MV-4-11 (cell line): ENCODE measurements at regions not wholly inside any gene's neighbourhood (a gene's known extent, or its start where the extent isn't known, plus 50 kb on each side); places are given as distances from the start of the nearest gene placed in this dataset.

Experiments
- DNase-seq: peaks from one replicate; lab custom pipeline; 2025; lab: John Stamatoyannopoulos, UW

GRCh38 chr1:14190508-14190907, 408.0 kb upstream of the KAZN start:
- DNase-seq = no peak

DNA sequence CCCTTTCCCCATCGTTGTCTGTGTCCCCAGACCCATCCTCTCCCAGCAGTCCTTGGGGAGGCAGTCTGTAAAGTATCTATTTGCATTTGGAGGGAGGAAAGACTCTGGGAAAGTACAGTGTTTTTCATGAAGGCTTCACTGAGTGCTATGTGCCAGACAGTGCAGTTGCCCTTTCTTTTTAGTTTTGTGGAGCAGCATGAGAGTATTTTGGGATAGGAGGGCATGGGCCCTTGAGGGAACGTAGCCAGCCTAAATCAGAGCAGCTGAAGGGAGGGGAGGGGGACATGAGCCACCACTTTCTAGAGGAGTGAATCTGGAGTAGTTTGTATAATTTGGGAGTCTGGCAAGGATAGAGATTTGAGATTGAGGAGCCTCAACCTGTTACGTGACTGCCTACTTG, 404.0 kb upstream of the KAZN start:
- DNase-seq = no peak

GRCh38 chr1:14205066-14205465, 393.4 kb upstream of the KAZN start:
- no peak for DNase-seq

DNA sequence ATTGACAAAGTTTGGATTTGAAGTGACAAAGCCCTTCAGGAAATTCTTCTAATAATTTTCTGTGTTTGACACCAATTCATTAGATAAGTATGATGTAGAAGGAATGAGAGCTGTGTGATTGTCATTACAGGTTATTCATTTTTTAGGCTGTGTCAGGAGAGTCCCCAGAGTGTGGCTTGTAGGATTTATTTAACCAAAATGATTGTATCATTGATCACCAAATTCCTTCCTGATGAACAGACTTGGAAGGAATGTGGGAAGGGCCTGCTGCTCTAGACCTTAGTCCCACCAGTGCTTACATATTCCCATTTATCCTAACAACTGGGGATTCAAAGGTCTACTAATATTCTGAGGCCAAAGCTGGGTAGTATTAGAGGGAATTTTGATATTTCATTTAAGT, 383.3 kb upstream of the KAZN start:
- DNase-seq = no peak

GRCh38 chr1:14217384-14217783, 381.1 kb upstream of the KAZN start:
- no peak for DNase-seq

DNA sequence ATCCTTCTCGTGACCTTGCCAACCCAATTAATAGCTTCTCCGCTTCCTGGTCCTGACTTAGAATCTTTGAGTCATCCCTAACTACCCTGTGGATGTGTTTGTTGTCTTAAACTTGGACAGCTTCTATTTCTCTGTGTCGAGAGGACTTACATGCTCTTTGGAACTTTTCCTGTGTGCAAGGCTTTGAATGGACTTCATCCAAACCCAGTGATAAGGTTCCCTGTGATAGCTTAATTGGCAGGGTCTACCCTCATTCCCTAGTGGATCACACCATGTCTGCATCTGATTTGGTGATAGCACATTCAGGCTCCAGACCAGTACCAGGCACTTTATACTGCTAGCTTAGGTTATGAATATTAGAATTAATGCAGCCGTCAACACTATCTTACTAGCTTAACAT, 378.2 kb upstream of the KAZN start:
- DNase-seq = no peak

- peak; percentile 7 for DNase-seq
Measured at GRCh38 chr1:14220811-14221210, 377.7 kb upstream of the KAZN start.

DNA sequence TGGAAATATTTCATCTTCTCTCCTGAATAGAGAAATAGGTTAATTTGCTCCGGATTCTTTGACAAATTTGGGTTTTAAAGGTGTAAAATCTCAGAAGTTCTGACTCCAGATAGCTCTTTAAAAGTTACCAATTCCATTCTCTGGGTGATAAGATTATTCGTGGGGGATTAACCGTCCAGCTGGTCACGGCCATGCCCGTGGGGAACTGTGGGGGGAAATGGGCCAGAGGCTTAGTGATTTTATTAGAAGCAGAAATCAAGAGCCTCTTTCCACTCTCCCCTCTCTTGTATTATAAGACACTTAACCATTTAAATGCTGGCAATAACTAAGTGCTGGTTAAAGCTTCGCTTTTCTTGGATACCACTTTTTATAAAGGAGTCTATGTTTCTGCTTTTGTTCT, 376.4 kb upstream of the KAZN start:
- DNase-seq = no peak

- DNase-seq = no peak
Measured at GRCh38 chr1:14228677-14229076, 369.8 kb upstream of the KAZN start.

DNA sequence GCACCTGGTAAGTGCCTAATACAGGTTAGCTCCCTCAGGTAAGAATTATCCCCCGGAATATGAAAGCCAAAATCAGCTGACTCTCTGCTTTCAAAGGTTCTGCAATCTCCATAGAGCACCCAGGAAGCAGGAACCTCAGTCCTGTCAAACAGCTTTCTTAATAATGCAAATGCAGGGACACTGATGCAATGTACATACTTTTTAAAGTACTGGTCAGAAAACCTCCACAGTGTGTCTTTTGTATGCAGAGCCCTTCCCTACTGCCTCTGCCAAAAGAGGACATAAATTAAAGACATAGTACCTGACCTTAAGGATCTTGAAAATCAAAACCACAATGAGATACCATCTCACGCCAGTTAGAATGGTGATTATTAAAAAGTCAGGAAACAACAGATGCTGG, 365.0 kb upstream of the KAZN start:
- no peak for DNase-seq

- DNase-seq = no peak
Measured at GRCh38 chr1:14236097-14236496, 362.4 kb upstream of the KAZN start.

GRCh38 chr1:14238472-14239307, 359.8 kb upstream of the KAZN start:
- no peak for DNase-seq

DNA sequence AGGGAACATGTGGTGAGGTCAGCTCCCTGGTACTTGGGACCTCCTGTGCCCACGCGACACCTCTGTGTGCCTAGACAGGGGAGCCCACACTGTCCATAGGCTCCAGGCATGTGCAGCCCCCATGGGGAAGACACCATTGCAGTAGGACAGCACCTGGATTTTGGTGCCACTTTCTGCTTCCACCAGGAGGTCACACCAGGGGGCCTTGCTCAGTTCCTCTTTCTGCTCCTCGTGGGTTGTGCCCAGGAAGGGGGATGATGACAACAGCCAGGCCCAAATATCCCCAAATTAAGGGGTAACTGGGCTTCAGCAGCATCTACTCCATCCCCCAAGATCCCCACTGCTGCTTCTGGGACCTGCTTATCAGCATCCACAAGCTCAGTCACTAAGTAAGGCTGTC, 358.2 kb upstream of the KAZN start:
- DNase-seq = no peak

DNA sequence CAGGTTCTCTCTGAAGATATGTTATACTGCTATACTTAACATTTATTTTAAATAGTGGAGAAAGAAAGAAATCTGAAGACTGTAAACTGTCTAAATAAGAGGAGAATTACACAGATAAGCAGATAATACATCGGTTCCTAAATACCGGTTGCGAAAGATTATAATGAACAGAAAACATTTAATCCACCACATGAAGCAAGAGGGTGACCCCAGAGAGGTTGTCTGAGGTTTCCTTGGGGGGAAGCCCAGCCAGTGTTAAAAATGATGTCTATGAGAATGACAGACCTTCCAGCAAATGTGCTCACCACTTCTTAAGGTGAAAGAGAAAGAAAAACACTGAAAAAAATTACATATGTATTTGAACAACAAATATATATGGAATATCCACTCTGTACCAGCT, 356.4 kb upstream of the KAZN start:
- no peak for DNase-seq

GRCh38 chr1:14242870-14243269, 355.6 kb upstream of the KAZN start:
- DNase-seq = no peak

DNA sequence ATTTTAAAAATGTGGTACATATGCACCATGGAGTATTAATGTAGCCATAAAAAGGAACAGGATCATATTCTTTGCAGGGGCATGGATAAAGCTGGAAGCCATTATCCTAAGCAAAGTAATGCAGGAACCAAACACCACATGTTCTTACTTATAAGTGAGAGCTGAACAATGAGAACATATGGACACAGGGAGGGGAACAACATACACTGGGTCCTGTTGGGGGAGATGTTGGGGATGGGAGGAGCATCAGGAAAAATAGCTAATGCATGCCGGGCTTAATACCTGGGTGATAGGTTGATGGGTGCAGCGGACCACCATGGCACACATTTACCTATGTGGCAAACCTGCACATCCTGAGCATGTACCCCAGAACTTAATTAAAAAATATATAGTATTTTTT, 352.5 kb upstream of the KAZN start:
- DNase-seq = no peak

DNA sequence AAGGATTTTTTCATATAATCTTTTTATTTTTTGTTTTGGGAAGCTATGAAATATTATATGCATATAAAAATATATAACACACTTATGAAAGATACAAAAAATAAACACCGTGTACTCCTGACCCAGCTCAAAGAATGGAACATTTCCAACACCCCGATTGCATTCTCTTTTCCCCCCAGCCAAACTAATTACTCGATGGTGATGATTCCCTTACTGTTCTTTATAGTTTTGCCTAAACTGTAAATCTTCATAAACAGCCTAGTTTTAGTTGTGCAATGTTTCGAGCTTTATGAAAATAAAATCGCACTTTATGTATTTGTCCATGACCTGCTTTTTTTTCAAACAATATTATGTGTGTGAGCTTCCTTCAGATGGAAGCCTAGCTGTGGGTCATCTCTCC, 352.0 kb upstream of the KAZN start:
- DNase-seq = no peak

- DNase-seq = no peak
Measured at GRCh38 chr1:14247666-14248065, 350.8 kb upstream of the KAZN start.

- DNase-seq = no peak
Measured at GRCh38 chr1:14251871-14252270, 346.6 kb upstream of the KAZN start.

DNA sequence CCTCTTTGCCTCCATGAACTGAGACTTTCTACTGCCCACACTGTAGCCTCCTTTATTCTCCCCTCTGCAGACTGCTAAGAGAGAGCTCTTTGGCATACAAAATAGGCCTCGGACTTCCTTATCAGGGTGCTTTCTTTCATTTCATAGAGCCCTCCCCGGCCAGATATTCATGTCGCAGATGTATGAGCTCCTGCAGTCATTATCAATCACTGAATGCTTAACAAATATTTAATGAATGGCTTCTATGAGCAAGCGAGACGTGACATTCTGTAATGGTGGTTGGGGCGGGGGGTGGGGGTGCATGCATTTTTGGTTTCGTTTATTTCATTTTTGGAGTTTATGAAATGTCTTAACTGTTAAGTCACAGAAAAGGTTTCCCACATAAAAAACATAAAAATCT, 344.8 kb upstream of the KAZN start:
- no peak for DNase-seq

- peak; percentile 47 for DNase-seq
Measured at GRCh38 chr1:14254251-14254650, 344.2 kb upstream of the KAZN start.

DNA sequence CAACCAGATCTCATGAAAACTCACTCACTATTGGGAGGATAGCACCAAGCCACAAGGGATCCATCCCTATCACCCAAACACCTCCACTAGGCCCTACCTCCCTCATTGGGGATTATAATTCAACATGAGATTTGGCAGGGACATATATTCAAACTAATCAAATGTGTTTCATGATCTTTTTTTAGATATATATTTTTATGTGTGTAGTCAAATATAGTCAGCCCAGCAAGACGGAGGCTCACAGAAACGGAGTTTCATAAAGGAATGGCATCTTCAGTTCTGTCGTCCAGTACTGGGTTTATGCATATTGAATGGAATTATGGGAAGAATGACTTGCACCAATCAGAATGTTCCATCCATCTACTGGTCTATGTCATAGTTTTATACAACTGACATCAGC, 343.3 kb upstream of the KAZN start:
- no peak for DNase-seq

DNA sequence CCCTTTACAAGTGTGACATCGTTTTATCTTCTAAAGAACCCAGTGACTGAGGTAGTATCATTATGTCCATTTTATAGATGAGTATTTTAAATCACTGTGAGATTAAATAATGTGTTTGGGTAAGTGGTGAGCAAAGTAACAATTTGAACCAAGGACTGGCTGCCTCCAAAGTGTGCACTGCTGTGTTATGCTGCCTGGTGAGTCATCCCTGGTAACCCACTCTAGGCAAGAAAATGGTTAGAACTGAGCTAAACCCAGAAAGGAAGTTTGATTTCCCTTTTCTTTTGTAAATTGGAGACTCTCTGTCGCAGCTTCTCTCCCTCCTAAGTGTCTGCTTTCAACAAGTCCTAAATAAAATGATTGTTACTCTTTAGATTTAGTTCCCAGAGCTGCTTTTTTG, 342.8 kb upstream of the KAZN start:
- DNase-seq = peak; percentile 36

- no peak for DNase-seq
Measured at GRCh38 chr1:14259191-14259757, 339.2 kb upstream of the KAZN start.
